H9 (cell line): ENCODE measurements at regions not wholly inside any gene's neighbourhood (a gene's known extent, or its start where the extent isn't known, plus 50 kb on each side); places are given as distances from the start of the nearest gene placed in this dataset.

Experiments
- DNase-seq: peaks from one replicate; pipeline ENCODE4 v3.0.0-alpha.2; 2017
- H2AFZ ChIP-seq: one replicate; pipeline ENCODE4 v1.6.1; 2013; ENCODE audit warnings: mild to moderate bottlenecking, low read length, control low read depth, moderate library complexity
- H2AK5ac ChIP-seq: 2 replicates; pipeline ENCODE4 v1.6.1; 2013; ENCODE audit warnings: low read length, control low read depth, mixed read lengths; ENCODE audit not compliant: insufficient read length
- H2BK120ac ChIP-seq: one replicate; pipeline ENCODE4 v1.6.1; 2013; ENCODE audit warnings: low read depth, mild to moderate bottlenecking, low read length, control low read depth, inconsistent platforms; ENCODE audit not compliant: poor library complexity, severe bottlenecking
- H2BK12ac ChIP-seq: 2 replicates; pipeline ENCODE4 v1.6.1; 2013; ENCODE audit warnings: low read length, control low read depth, mixed read lengths, low read depth; ENCODE audit not compliant: insufficient read length
- H2BK15ac ChIP-seq: 2 replicates; pipeline ENCODE4 v1.6.1; 2013; ENCODE audit warnings: low read depth, low read length, control low read depth
- H2BK20ac ChIP-seq: one replicate; pipeline ENCODE4 v1.6.1; 2013; ENCODE audit warnings: low read depth, mild to moderate bottlenecking, low read length, control low read depth, inconsistent platforms; ENCODE audit not compliant: poor library complexity, severe bottlenecking
- H2BK5ac ChIP-seq: 2 replicates; pipeline ENCODE4 v1.6.1; 2013; ENCODE audit warnings: low read length, control low read depth, mixed read lengths; ENCODE audit not compliant: insufficient read length
- H3K14ac ChIP-seq: 2 replicates; pipeline ENCODE4 v1.6.1; 2013; ENCODE audit warnings: low read length, control low read depth; ENCODE audit not compliant: insufficient read depth
- H3K18ac ChIP-seq: 2 replicates; pipeline ENCODE4 v1.6.1; 2013; ENCODE audit warnings: low read depth, mild to moderate bottlenecking, mixed read lengths, low read length, control low read depth; ENCODE audit not compliant: insufficient read length
- H3K23ac ChIP-seq: 2 replicates; pipeline ENCODE4 v1.6.1; 2013; ENCODE audit warnings: low read length, control low read depth, mixed read lengths, low read depth; ENCODE audit not compliant: insufficient read length
- H3K23me2 ChIP-seq: 2 replicates; pipeline ENCODE4 v1.6.1; 2013; ENCODE audit warnings: low read depth, mild to moderate bottlenecking, mixed read lengths, low read length, control low read depth; ENCODE audit not compliant: insufficient read length, poor library complexity, severe bottlenecking
- H3K27ac ChIP-seq: 2 replicates; pipeline ENCODE4 v1.5.1; 2013; ENCODE audit warnings: low read length, control low read depth, mixed read lengths, low read depth; ENCODE audit not compliant: insufficient read length
- H3K27me3 ChIP-seq: 2 replicates; pipeline ENCODE4 v1.6.1; 2013; ENCODE audit warnings: low read length, control low read depth, inconsistent platforms; ENCODE audit not compliant: insufficient read depth
- H3K4ac ChIP-seq: 2 replicates; pipeline ENCODE4 v1.6.1; 2013; ENCODE audit warnings: low read depth, mild to moderate bottlenecking, control low read depth, inconsistent platforms, low read length, moderate library complexity
- H3K4me1 ChIP-seq: 2 replicates; pipeline ENCODE4 v1.6.1; 2013; ENCODE audit warnings: low read length, control low read depth, inconsistent platforms; ENCODE audit not compliant: insufficient read depth
- H3K4me2 ChIP-seq: 2 replicates; pipeline ENCODE4 v1.6.1; 2013; ENCODE audit warnings: low read length, control low read depth, mixed read lengths; ENCODE audit not compliant: insufficient read length, insufficient read depth
- H3K56ac ChIP-seq: 2 replicates; pipeline ENCODE4 v1.6.1; 2013; ENCODE audit warnings: low read depth, mild to moderate bottlenecking, mixed read lengths, low read length, control low read depth; ENCODE audit not compliant: insufficient read length
- H3K79me1 ChIP-seq: 2 replicates; pipeline ENCODE4 v1.6.1; 2013; ENCODE audit warnings: low read depth, mild to moderate bottlenecking, moderate library complexity, low read length, control low read depth, inconsistent platforms; ENCODE audit not compliant: insufficient read depth, poor library complexity, severe bottlenecking
- H3K79me2 ChIP-seq: 2 replicates; pipeline ENCODE4 v1.6.1; 2013; ENCODE audit warnings: low read length, control low read depth, inconsistent platforms; ENCODE audit not compliant: insufficient read depth
- H3K9ac ChIP-seq: 2 replicates; pipeline ENCODE4 v1.6.1; 2013; ENCODE audit warnings: low read length, control low read depth, mixed read lengths; ENCODE audit not compliant: insufficient read length; ENCODE audit errors: extremely low read depth
- H3K9me3 ChIP-seq: one replicate; pipeline ENCODE4 v1.6.1; 2013; ENCODE audit warnings: low read depth, low read length, inconsistent platforms; ENCODE audit not compliant: control insufficient read depth
- H3T11ph ChIP-seq: one replicate; pipeline ENCODE4 v1.6.1; 2013; ENCODE audit warnings: mild to moderate bottlenecking, low read length, control low read depth, inconsistent platforms
- H4K20me1 ChIP-seq: one replicate; pipeline ENCODE4 v1.6.1; 2013; ENCODE audit not compliant: control insufficient read depth, insufficient read length, insufficient read depth
- H4K5ac ChIP-seq: 2 replicates; pipeline ENCODE4 v1.6.1; 2013; ENCODE audit warnings: low read depth, mild to moderate bottlenecking, mixed read lengths, low read length, control low read depth; ENCODE audit not compliant: insufficient read length
- H4K8ac ChIP-seq: replicated peaks from 2 replicates; pipeline ENCODE4 v1.6.1; 2013; ENCODE audit warnings: low read length, control low read depth, mixed read lengths, low read depth; ENCODE audit not compliant: insufficient read length
- H4K91ac ChIP-seq: 2 replicates; pipeline ENCODE4 v1.6.1; 2013; ENCODE audit warnings: low read depth, mild to moderate bottlenecking, moderate library complexity, mixed read lengths, low read length, control low read depth; ENCODE audit not compliant: insufficient read length
- H3K27ac Mint-ChIP-seq, 3 experiments: 2 replicates in 2 of 3; 3 replicates in 1 of 3; pipeline ENCODE4 v1.8.0; 2020 to 2021; ENCODE audit warnings: mixed read lengths in 3 of 3, mild to moderate bottlenecking in 1 of 3, moderate library complexity in 1 of 3
- H3K27me3 Mint-ChIP-seq: 2 replicates; pipeline ENCODE4 v1.8.0; 2021; ENCODE audit warnings: low read depth, mild to moderate bottlenecking, moderate library complexity, mixed read lengths
- H3K36me3 Mint-ChIP-seq, 3 experiments: 2 replicates in 2 of 3; 3 replicates in 1 of 3; pipeline ENCODE4 v1.8.0; 2020 to 2021; ENCODE audit warnings: low read depth in 3 of 3, mixed read lengths in 3 of 3; ENCODE audit not compliant: insufficient read depth in 1 of 3
- H3K4me1 Mint-ChIP-seq, 2 experiments: 2 replicates each; pipeline ENCODE4 v1.8.0; 2020; ENCODE audit warnings: mixed read lengths in 2 of 2
- H3K4me3 Mint-ChIP-seq, 2 experiments: 2 replicates in 1 of 2; 3 replicates in 1 of 2; pipeline ENCODE4 v1.8.0; 2020 to 2021; ENCODE audit warnings: mild to moderate bottlenecking in 2 of 2, mixed read lengths in 2 of 2, moderate library complexity in 1 of 2
- H3K9me3 Mint-ChIP-seq, 2 experiments: 2 replicates in 1 of 2; 3 replicates in 1 of 2; pipeline ENCODE4 v1.8.0; 2020; ENCODE audit warnings: mild to moderate bottlenecking in 2 of 2, mixed read lengths in 2 of 2, moderate library complexity in 1 of 2
- CTCF ChIP-seq: fragments of 200-600 bp; sonication (generic); conservative IDR thresholded peaks from 3 replicates; pipeline ENCODE4 v1.8.0; 2021; ENCODE audit warnings: antibody characterized with exemption, mild to moderate bottlenecking
- WGBS: extraction: QIAGEN DNeasy Blood & Tissue Kit; methylation state at CpG from one replicate; pipeline ENCODE4 v1.1.7; 2013; ENCODE audit warnings: missing lambda C conversion rate, low lambda C conversion rate, mixed read lengths; ENCODE audit not compliant: insufficient read length; ENCODE audit errors: extremely low coverage; 5-methylcytosine and 5-hydroxymethylcytosine counted together

GRCh38 chr3:30435861-30436331 is 170.5 kb upstream of the TGFBR2 start:
- no peaks in the 10 kb centered on the region for H3K9me3 ChIP-seq
- H3K79me2 ChIP-seq: no peaks in the 10 kb centered on the region
- no peak overlapping the region for H2BK12ac ChIP-seq
- no peak overlapping the region for H4K8ac ChIP-seq
- H3K56ac ChIP-seq: no peak overlapping the region
- H3K27me3 Mint-ChIP-seq: peaks cover 1% of the 10 kb centered on the region; the same call in 1 of the 2 replicates
- no peak overlapping the region for H2BK15ac ChIP-seq
- H3K23ac ChIP-seq: no peak overlapping the region
- H3T11ph ChIP-seq: no peak overlapping the region
- WGBS: no CpG with 5 or more reads among the region's 7 CpGs
- no peak overlapping the region for H3K14ac ChIP-seq
- no peak overlapping the region for H3K18ac ChIP-seq
- H2BK20ac ChIP-seq: no peak overlapping the region
- peaks cover 2 to 3% of the 10 kb centered on the region in 2 experiments; a peak in 3 of 5 replicates for H3K9me3 Mint-ChIP-seq
- H2BK5ac ChIP-seq: no peak overlapping the region
- no peak overlapping the region for H3K4me3 Mint-ChIP-seq
- no peaks in the 10 kb centered on the region for H4K20me1 ChIP-seq
- H2AK5ac ChIP-seq: no peak overlapping the region
- no peaks in the 10 kb centered on the region for H3K27me3 ChIP-seq
- H2AFZ ChIP-seq: no peak overlapping the region
- no peak overlapping the region for H3K4me2 ChIP-seq
- no peak overlapping the region for H4K91ac ChIP-seq
- H2BK120ac ChIP-seq: no peak overlapping the region
- no peak overlapping the region for H4K5ac ChIP-seq
- H3K79me1 ChIP-seq: no peaks in the 10 kb centered on the region
- TF ChIP-seq CTCF: no peak
- H3K27ac ChIP-seq: no peak overlapping the region
- peaks cover 22 to 26% of the 10 kb centered on the region in 2 experiments for H3K4me1 Mint-ChIP-seq
- peak overlapping the region in 1 of 3 experiments; percentile 72; a peak in 1 of 7 replicates for H3K27ac Mint-ChIP-seq
- H3K9ac ChIP-seq: no peak overlapping the region
- H3K4ac ChIP-seq: no peak overlapping the region
- DNase-seq: no peak
- no peaks in the 10 kb centered on the region for H3K23me2 ChIP-seq
- peaks cover 0 to 2% (median 0%) of the 10 kb centered on the region in 3 experiments; a peak in 1 of 7 replicates for H3K36me3 Mint-ChIP-seq
- peaks cover 7% of the 10 kb centered on the region; the same call in 1 of the 2 replicates for H3K4me1 ChIP-seq
